NCI-H345 treated with DMSO at 0.1 percent for 48 hours (cell line): ENCODE measurements at regions not wholly inside any gene's neighbourhood (a gene's known extent, or its start where the extent isn't known, plus 50 kb on each side); places are given as distances from the start of the nearest gene placed in this dataset.
"Not testable (repeated sequence)": the region's sequence is repeated elsewhere in the genome, so short reads cannot be mapped to it uniquely, and the experiment has no call there.

Source experiments
- DNase-seq: peaks from one replicate; lab custom pipeline; 2025; ENCODE audit not compliant: unreplicated experiment; lab: John Stamatoyannopoulos, UW

- no peak for DNase-seq
Measured at GRCh38 chrX:140342410-140342809, 162.5 kb downstream of the SOX3 start.

- no peak for DNase-seq
Measured at GRCh38 chrX:140337263-140337662, 167.6 kb downstream of the SOX3 start.

DNA sequence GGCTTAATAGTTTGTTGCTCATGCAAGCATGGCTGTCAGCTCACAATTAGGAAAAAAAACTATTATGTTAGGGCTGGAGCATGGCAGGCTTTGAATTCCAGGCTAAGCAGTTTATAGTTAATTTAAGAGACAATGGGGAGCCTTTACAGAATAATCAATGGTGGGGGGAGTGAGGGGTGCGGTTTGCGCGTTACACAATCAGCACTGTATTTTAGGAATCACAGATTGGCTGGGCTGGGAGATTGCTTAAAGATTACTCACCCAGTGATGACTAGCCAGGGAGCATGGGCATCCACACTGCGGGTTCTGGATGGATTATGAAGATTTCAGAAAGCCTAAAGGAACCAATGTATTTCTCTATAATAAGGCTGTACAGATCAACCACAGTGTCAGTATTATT is 186.6 kb downstream of the SOX3 start:
- DNase-seq, result no peak

DNA sequence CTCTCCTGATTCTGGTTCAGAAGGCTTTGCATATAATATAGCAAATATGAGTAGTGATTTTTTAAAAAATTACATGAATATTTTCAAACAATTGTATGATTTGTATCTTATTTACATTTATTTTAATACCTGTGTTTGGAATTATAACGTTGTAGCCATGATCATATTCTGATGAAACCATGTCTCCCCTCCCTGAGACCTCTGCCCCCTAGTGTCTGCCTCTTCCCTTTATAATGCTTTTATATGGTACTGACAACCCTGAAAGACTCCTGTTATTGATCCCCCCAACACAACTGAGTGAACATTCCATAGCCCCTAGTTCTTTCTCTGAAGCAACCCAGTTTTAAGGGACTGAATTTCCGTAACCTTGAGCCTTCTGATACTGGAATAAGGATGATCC is 187.4 kb downstream of the SOX3 start:
- DNase-seq, result no peak

GRCh38 chrX:140298960-140299825 is 205.7 kb downstream of the SOX3 start:
- DNase-seq, result no peak

DNA sequence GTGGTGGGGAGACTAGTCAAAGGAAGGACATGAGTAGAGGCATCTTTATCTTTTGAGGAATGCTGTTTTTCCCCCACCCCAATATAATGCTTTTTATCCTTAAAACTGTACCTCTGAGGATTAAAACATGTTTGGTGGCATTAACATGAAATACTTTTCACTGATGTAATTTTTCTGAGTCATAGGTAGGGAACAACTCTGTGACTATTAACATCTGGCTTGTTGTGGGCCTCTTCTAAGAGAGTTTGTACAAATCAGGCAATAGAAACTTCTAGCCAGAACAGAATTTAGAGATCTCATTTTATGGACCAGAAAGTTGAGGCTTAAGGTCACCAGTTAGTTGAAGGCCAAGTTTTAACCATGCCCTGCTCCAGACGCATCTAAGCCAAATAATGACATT is 207.6 kb downstream of the SOX3 start:
- DNase-seq, result no peak

GRCh38 chrX:140292961-140293360 is 211.9 kb downstream of the SOX3 start:
- no peak for DNase-seq

GRCh38 chrX:140292188-140292587 is 212.7 kb downstream of the SOX3 start:
- no peak for DNase-seq

DNA sequence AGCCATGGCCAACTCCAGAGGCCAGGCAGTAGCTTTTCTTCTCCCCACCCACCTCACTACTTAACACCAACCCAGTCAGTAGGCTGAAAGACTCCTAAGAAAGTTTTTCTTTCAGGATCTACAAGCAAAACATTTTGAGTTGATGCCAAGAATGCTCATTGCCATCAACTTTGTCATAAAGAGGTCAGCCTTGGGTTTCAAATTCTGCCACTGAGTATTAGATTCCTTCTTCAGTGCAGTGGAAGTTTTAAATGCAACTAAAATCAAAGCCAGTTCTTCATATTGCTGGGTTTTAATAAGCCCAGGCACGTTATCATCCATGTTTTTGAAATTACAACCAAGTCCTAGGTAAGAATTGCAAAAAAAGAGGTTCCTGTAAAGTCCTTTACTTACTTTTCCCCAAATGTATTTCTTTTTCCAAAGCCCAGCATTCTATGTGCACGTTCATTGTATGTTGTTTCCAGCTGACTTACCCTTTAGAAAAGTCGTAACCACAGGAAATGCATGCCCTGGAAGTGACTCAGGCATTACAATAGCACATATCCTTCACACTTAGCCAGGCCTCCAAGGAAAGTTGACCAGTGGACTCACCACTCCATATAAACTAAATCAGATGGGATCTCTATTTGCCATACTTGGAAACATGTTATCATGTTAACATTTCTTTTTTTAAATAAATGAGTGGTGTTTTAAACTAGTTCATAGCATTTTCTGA is 229.9 kb downstream of the SOX3 start:
- DNase-seq, result no peak

DNA sequence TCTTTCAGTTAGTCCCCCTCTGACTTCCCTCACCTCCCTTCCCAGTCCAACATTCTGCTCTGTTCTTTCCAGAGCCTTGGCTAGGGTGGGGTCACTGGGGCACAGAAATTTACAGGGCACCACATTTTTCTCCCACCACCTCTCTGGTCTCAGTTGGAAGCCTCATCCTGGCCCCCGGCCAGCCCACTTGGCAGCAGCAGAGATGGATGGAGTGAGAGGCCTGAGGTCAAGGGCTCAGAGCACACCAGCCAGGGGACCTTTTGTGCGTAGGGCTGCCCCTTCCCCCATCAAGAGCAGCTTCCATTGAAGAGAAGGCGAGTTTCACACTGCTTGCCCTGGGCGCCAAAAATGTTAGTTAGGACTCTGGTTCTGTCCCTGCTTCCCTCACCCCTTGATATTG is 230.9 kb downstream of the SOX3 start:
- DNase-seq, result no peak

- no peak for DNase-seq
Measured at GRCh38 chrX:140250391-140250790, 254.5 kb downstream of the SOX3 start.

- no peak for DNase-seq
Measured at GRCh38 chrX:140249088-140249487, 255.8 kb downstream of the SOX3 start.

DNA sequence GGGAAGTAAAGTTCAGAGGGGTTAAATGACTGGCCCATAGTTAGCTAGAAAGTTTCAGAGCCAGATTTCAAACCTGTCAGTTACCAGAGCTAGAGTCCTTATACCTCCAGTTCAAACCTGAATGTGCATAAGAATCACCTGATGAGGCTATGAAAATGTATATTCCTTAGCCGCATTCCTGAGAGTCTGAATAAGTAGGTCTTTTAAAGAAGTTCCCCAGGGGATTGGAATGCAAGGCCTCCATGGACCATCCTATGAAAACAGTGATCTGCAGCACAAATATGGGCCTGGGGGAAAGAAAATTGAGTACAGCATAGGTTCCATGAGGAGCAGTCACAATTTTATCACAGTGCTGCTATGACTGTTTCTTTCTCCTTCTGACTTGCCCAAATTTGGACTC is 263.9 kb upstream of the CXorf66 start:
- DNase-seq, result no peak

GRCh38 chrX:140226037-140226436 is 260.7 kb upstream of the CXorf66 start:
- DNase-seq, result not testable (repeated sequence)

- not testable (repeated sequence) for DNase-seq
Measured at GRCh38 chrX:140215894-140216293, 250.6 kb upstream of the CXorf66 start.

DNA sequence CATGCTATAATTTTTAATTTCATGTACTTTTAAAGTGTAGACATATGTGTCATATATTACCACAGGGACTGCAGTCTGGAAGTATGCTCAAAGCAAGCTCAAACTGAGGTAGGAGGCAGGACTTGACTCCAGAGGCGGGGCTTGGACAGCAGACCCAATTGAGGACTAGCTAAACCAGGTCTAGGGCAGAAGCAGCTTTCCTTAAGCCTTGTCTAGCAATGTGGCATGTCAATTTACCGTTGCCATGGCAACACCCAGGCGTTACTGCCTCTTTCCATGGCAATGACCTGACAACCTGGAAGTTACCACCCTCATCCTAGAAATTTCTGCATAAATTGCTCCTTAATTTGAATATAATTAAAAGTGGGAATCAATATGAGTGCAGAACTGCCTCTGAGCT is 249.2 kb upstream of the CXorf66 start:
- not testable (repeated sequence) for DNase-seq

DNA sequence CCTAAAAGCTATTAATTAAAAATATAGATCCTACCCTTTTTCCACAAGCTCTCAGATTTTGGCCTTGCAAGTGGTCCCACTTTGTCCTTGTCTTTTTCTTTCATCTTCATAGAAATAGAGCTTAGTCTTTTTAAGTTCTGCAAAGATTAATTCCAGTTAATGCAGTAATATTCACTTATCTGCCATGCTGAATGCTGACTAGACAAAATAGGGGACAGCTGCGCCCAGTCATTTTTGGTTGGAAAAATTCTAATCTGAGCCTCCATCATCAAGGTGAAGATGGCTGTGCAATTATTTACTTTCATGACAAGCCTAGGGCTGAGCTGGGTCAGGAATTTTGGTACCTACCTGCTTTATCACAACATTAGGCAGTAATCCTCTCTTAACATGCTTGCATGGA is 241.3 kb upstream of the CXorf66 start:
- no peak for DNase-seq

DNA sequence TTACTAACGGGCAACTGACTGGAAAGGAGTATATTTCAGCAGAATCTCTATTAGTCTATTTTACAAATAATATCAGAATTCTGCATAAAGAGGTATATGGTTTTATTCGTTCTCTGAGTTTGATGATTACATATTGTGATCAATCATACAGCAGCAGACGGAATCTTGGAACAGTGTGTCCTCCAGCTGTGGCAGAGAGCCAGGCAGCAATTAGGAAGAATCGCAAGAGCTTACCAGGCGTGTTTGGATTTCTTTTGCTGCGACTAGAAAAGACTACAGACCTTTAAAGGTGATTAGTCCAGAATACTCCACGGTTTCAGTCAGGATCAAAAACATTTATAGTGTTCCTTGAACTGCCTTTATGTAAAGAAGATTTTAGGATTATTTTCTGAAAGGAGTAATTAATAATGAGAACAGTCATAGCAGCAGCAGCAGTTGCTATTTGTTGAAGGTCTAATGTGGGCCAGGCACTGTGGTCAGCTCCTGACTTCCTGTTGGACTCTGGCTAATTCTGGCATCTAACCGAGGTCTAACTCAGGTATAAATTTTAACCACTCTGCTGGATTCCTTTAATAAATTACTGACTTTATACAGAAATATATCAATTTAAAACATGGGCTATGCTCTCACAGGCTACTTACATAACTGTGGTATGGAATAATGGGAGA is 225.3 kb upstream of the CXorf66 start:
- DNase-seq, result no peak

GRCh38 chrX:140180585-140180984 is 215.3 kb upstream of the CXorf66 start:
- DNase-seq, result no peak

- no peak for DNase-seq
Measured at GRCh38 chrX:140177821-140178220, 212.5 kb upstream of the CXorf66 start.

DNA sequence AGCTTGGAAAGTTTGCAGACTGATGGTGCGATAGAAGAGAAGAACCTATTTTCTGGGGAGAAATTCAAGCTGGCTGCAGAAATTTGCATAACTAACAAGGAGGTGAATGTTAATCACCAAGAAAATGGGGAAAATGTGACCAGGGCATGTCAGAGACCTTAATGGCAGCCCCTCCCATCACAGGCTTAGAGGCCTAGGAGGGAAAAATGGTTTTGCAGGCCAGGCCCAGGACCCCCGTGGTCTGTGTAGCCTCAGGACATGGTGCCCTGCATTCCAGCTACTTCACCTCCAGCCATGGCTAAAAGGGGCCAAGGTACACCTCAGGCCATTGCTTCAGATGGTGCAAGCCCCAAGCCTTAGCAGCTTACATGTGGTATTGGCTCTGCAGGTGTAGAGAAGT is 207.1 kb upstream of the CXorf66 start:
- DNase-seq, result no peak

DNA sequence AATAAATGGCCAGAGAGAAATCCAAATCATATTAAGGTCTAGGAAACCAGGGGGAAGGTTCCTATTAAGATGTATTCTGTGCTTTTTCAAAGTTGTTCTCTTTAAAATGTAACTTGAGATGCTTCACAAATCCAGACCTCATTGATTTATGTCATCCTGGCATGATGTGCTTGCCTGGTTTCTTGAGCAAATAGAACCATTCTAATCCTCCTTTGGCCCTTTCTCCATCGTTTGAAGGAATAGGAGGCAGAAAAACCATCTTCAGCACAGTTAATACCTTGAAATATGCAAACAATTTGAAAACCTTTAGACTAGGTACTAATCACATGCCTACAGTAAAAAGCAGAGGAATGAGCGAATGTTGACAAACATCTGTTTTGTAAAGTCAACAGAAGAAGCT is 202.2 kb upstream of the CXorf66 start:
- no peak for DNase-seq
